GM19328 (cell line): ENCODE measurements at regions not wholly inside any gene's neighbourhood (a gene's known extent, or its start where the extent isn't known, plus 50 kb on each side); places are given as distances from the start of the nearest gene placed in this dataset.
"Not testable (repeated sequence)": the region's sequence is repeated elsewhere in the genome, so short reads cannot be mapped to it uniquely, and the experiment has no call there.

Source experiments
- ATAC-seq: cut with Tn5 transposase; IDR thresholded peaks from one replicate; pipeline ENCODE4 v1.9.1; 2021; ENCODE audit warnings: mild to moderate bottlenecking, moderate library complexity; ENCODE audit not compliant: unreplicated experiment

- no peak for ATAC-seq
Measured at GRCh38 chrX:3815896-3816664, 102.6 kb upstream of the PRKX start.

- no peak for ATAC-seq
Measured at GRCh38 chrX:3811331-3812311, 98.2 kb upstream of the PRKX start.

- ATAC-seq = no peak
Measured at GRCh38 chrX:3807906-3808305, 94.5 kb upstream of the PRKX start.

DNA sequence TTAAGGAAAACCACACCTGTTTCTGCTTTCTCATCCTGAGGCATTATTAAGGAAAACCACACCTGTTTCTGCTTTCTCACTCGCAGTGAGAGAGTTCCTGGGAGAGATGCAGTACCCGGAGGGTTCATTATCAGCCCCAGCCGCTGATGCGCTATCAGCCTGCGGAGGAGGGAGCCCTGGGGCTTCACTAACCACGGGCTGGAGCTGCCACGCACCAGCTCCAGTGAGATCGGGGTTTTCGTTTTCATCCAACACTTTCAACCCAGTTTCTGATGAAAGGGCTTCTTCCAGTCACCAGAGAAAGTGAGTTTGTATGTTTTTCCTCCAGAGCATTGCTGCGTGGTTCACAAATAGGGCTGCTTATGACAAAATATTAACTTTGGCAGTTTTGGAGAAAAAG is 93.2 kb upstream of the PRKX start:
- no peak for ATAC-seq

DNA sequence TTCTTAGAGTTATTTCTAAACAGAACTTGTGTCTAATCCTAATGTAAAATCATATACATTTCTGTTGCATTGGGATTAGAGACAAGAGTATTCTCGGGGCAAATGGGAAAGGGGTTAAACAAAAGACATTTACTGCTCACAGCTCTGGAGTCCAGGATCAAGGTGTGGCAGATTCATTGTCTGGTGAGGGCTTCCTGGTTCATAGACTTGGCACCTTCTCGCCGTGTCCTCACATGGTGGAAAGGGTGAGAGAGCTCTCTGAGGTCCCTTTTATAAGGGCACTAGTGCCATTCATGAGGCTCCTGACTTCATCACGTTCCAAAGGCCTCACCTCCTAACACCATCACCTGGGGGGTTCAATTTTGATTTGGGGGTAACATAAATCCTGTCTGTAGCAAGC is 90.3 kb upstream of the PRKX start:
- no peak for ATAC-seq

DNA sequence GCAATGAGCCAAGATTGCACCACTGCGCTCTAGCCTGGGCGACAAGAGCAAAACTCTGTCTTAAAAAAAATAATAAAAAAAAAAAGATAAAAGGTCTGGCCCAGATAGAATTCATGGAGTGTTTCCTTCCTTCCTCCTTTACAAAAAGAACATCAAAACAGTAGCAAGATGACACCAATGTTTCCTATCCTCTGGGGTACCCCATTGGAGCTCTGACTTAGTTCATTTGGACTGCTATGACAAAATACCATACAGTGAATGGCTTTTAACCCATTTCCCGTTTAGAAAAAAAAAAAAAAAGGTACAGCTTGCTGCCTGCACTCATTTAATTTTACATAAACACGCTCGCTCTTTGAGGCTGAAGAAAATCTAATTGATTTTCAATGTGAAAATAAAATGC is 89.9 kb upstream of the PRKX start:
- no peak for ATAC-seq

DNA sequence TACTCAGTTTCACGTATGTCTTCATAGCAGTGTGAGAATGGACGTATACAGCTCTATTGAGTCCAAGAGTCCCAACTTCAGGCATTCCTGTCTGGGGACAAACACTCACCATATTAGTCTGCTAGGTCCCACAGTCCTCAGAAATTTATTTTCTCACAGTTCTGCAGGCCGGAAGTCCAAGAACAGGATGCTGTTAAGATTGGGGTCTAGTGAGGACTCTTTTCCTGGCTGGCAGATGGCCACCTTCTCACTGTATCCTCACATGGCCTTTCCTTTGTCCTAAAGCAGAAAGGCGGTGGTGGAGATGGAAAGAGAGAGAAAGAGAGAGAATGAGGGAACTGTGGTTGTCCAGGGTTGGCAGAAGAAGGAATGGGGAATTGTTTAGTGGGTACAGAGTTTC is 82.0 kb upstream of the PRKX start:
- ATAC-seq = not testable (repeated sequence)

- no peak for ATAC-seq
Measured at GRCh38 chrX:3791449-3791848, 78.0 kb upstream of the PRKX start.

- ATAC-seq = no peak
Measured at GRCh38 chrX:3788494-3789233, 75.2 kb upstream of the PRKX start.

DNA sequence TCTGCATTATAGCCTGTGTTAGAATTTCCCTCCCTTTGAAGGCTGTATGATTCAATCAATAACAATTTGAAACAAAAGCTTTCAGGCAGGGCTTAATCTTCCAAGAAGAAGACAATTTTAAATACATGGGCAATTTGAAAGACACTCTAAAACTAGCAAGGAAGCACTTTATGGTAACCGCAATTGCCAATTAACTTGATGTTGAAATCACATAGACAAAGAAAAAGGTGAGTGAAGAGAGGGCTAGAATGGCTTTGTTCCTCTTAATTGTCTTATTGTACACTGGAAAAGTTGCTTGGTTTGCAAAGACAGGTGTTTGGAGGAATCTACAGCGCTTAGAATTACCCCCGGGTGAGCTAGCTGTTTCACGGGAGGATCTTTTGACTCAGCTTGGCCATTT is 74.4 kb upstream of the PRKX start:
- no peak for ATAC-seq

DNA sequence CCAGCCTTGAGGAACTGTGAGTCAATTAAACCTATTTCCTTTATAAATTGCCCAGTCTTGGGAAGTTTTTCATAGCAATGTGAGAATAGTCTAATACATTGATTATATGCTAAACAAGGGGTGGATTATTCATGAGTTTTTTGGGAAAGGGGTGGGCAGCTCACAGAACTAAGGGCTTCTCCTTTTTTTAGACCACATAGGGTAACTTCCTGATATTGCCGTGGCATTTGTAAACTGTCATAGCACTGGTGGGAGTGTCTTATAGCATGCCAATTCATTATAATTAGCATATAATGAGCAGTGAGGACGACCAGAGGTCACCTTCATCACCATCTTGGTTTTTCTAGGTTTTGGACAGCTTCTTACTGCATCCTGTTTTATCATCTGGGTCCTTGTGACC is 72.4 kb upstream of the PRKX start:
- not testable (repeated sequence) for ATAC-seq

DNA sequence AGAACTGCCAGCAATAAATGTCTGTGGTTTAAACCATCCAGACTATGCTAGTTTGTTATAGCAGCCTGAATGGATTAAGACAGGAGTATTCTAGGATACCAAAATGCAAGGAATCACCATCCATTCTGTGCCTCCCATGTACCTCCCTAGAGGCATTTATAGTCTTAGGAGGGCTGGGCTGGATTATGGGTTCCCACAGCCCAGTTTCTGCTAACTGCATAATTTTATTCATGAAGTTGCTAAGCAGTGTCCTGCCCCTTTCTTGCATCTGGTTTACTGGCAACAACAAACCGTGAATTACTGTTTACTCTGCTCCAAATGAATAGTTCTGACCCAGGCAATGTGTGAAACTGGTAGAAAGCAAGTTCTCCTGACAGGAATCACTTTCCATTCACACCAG is 67.1 kb upstream of the PRKX start:
- ATAC-seq = no peak

GRCh38 chrX:3779546-3779945 is 66.1 kb upstream of the PRKX start:
- ATAC-seq = no peak

- ATAC-seq = no peak
Measured at GRCh38 chrX:3777416-3777815, 64.0 kb upstream of the PRKX start.

- no peak for ATAC-seq
Measured at GRCh38 chrX:3771766-3772165, 58.3 kb upstream of the PRKX start.

GRCh38 chrX:3768881-3769280 is 55.4 kb upstream of the PRKX start:
- no peak for ATAC-seq
